PC-9 (cell line): ENCODE measurements at regions not wholly inside any gene's neighbourhood (a gene's known extent, or its start where the extent isn't known, plus 50 kb on each side); places are given as distances from the start of the nearest gene placed in this dataset.
A peak's percentile ranks its signal among the peaks of the same experiment; 100 is the strongest.

ENCODE experiments used
- BruUV-seq: library from RNA; stranded (reverse); fragments of 400-500 nt; replicated peaks from 2 replicates; lab custom pipeline; 2021; lab: Mats Ljungman, UMichigan
- CTCF ChIA-PET: fragments of 300-600 bp; sonication (Branson Sonifier 250); formaldehyde crosslinking; loops from one replicate; lab custom pipeline; 2022; ENCODE audit warnings: antibody characterized with exemption; lab: Charles Lee
- POLR2A ChIA-PET: fragments of 300-600 bp; sonication (Branson Sonifier 250); formaldehyde crosslinking; loops from one replicate; lab custom pipeline; 2022; ENCODE audit warnings: antibody characterized with exemption; ENCODE audit not compliant: unreplicated experiment; lab: Charles Lee
- DNase-seq, 2 experiments: peaks; one replicate each; pipeline versions ENCODE4 v3.0.0 to v3.0.0-alpha.2; 2015 to 2022; ENCODE audit warnings: mixed read lengths in 1 of 2
- H2AFZ ChIP-seq: fragments of 200-600 bp; sonication (generic); 2 replicates; pipeline ENCODE4 v1.8.1; 2017; ENCODE audit warnings: antibody characterized with exemption
- H3F3A ChIP-seq: fragments of 200-600 bp; sonication (generic); 2 replicates; pipeline ENCODE4 v1.8.1; 2017; ENCODE audit warnings: antibody characterized with exemption, mild to moderate bottlenecking, low read depth; ENCODE audit not compliant: insufficient read depth
- H3K27ac ChIP-seq: fragments of 200-600 bp; sonication (generic); 2 replicates; pipeline ENCODE4 v1.6.1; 2016; ENCODE audit warnings: mixed run types
- H3K27me3 ChIP-seq: fragments of 200-600 bp; sonication (generic); 2 replicates; pipeline ENCODE4 v1.6.1; 2016; ENCODE audit warnings: low read depth, mixed run types; ENCODE audit not compliant: insufficient read depth
- H3K36me3 ChIP-seq: fragments of 200-600 bp; sonication (generic); 2 replicates; pipeline ENCODE4 v1.6.1; 2016; ENCODE audit warnings: low read depth, mixed run types
- H3K4me1 ChIP-seq: fragments of 200-600 bp; sonication (generic); replicated peaks from 2 replicates; pipeline ENCODE4 v1.6.1; 2016; ENCODE audit warnings: mixed run types; ENCODE audit not compliant: insufficient read depth
- H3K4me2 ChIP-seq: fragments of 200-600 bp; sonication (generic); 2 replicates; pipeline ENCODE4 v1.6.1; 2017; ENCODE audit warnings: mixed run types
- H3K4me3 ChIP-seq: fragments of 200-600 bp; sonication (generic); 2 replicates; pipeline ENCODE4 v1.6.1; 2016; ENCODE audit warnings: mixed run types
- H3K79me2 ChIP-seq: fragments of 200-600 bp; sonication (generic); 2 replicates; pipeline ENCODE4 v1.6.1; 2017; ENCODE audit warnings: low read depth, mixed run types
- H3K9me2 ChIP-seq: fragments of 200-600 bp; sonication (generic); 2 replicates; pipeline ENCODE4 v1.8.1; 2017; ENCODE audit warnings: mild to moderate bottlenecking; ENCODE audit not compliant: insufficient read depth
- H3K9me3 ChIP-seq: fragments of 200-600 bp; sonication (generic); 2 replicates; pipeline ENCODE4 v1.8.1; 2016; ENCODE audit warnings: low read depth; ENCODE audit not compliant: insufficient read depth
- H4K20me1 ChIP-seq: fragments of 200-600 bp; sonication (generic); 2 replicates; pipeline ENCODE4 v1.8.1; 2017; ENCODE audit not compliant: insufficient read depth
- EZH2 ChIP-seq: fragments of 200-600 bp; sonication (generic); IDR thresholded peaks from 2 replicates; pipeline ENCODE4 v1.8.0; 2017; ENCODE audit warnings: antibody characterized with exemption, low read depth
- intact Hi-C: fragments of 100-400 bp; cut with micrococcal nuclease; formaldehyde crosslinking; loops from one replicate; pipeline ENCODE4 v1.10.0; 2022; ENCODE audit not compliant: unreplicated experiment
- TF ChIP-seq, protein P1 (sequence below): fragments of 200-600 bp; sonication (generic); conservative IDR thresholded peaks from 2 replicates; pipeline ENCODE4 v1.6.1; 2017; ENCODE audit warnings: mixed run types, antibody characterized with exemption, mild to moderate bottlenecking, moderate library complexity

DNA sequence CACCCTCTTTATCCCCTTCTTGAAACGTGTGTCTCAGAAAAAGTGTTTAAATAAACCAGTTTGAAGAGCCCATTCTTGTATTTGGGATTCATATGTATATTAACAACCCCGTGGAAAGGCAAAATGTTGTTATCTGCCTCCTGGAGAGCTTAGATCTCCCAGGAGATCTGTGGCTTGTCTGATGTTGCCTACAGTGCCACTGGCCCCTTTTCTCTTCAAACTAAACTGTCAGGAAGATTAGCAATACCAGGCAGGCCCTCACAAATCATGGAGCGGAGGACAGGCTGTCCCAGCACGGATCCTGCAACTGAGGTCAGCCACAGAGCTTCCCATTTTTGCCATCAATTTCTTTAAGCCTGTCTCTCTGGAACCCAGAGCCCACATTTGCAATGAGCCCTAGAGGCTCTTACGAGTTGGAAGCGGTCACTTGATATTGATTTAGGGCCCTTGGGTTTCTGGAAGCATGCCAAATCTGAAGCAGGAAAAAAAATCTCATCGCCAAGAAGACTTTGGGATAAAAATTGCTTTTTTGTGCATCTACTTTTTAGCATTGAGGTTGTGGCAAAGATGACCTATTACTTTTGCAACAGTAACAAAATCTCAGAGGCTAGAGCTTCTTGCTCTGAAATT is 234.1 kb downstream of the OPA1 start:
- intact Hi-C loops, result no loop called here
- Histone ChIP-seq H3K9me2 (no peaks in the 10 kb centered on the region), H3K4me1 (peaks cover 63% of the 10 kb centered on the region), H3K4me3 (no peak overlapping the region), H3K27ac (peak overlapping the region; percentile 96), H3K9me3 (no peaks in the 10 kb centered on the region; the same call in 1 of the 2 replicates), H2AFZ (no peak overlapping the region), H3F3A (peaks cover 39% of the 10 kb centered on the region), H3K79me2 (no peaks in the 10 kb centered on the region), H3K27me3 (no peaks in the 10 kb centered on the region), H3K4me2 (peak overlapping the region; percentile 69), H3K36me3 (0 out of 2 replicates have a peak, but pooled peaks cover 4% of the 10 kb centered on the region), H4K20me1 (no peaks in the 10 kb centered on the region)
- DNase-seq, result no peak
- CTCF ChIA-PET, result no interaction called here
- POLR2A ChIA-PET, result interaction anchor here (0.7 kb wide), 1 partner anchor 22 kb away, joined by 3 read pairs; no protein-coding TSS in a partner anchor
- no TSS peak for BruUV-seq
- TF ChIP-seq, protein P1, sequence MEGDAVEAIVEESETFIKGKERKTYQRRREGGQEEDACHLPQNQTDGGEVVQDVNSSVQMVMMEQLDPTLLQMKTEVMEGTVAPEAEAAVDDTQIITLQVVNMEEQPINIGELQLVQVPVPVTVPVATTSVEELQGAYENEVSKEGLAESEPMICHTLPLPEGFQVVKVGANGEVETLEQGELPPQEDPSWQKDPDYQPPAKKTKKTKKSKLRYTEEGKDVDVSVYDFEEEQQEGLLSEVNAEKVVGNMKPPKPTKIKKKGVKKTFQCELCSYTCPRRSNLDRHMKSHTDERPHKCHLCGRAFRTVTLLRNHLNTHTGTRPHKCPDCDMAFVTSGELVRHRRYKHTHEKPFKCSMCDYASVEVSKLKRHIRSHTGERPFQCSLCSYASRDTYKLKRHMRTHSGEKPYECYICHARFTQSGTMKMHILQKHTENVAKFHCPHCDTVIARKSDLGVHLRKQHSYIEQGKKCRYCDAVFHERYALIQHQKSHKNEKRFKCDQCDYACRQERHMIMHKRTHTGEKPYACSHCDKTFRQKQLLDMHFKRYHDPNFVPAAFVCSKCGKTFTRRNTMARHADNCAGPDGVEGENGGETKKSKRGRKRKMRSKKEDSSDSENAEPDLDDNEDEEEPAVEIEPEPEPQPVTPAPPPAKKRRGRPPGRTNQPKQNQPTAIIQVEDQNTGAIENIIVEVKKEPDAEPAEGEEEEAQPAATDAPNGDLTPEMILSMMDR, result no peak
- no peak for TF ChIP-seq EZH2

GRCh38 chr3:193827871-193828270 is 234.9 kb downstream of the OPA1 start:
- H3K4me3 ChIP-seq, result no peak overlapping the region
- no peaks in the 10 kb centered on the region for H3K27me3 ChIP-seq
- peak overlapping the region; percentile 96 for H3K27ac ChIP-seq
- no peaks in the 10 kb centered on the region; the same call in 1 of the 2 replicates for H3K9me3 ChIP-seq
- H4K20me1 ChIP-seq, result no peaks in the 10 kb centered on the region
- no peaks in the 10 kb centered on the region for H3K9me2 ChIP-seq
- no peak for TF ChIP-seq EZH2
- TF ChIP-seq, protein P1, result no peak
- H3K4me2 ChIP-seq, result peak overlapping the region; percentile 69
- 0 out of 2 replicates have a peak, but pooled peaks cover 4% of the 10 kb centered on the region for H3K36me3 ChIP-seq
- H3F3A ChIP-seq, result peaks cover 44% of the 10 kb centered on the region
- H3K4me1 ChIP-seq, result peaks cover 70% of the 10 kb centered on the region
- CTCF ChIA-PET, result interaction anchor here (1.0 kb wide), 1 partner anchor 47 kb away, joined by 3 read pairs; no protein-coding TSS in a partner anchor
- POLR2A ChIA-PET, result interaction anchor here (0.6 to 1.0 kb wide), 6 partner anchors 11 to 1380 kb away, joined by 4 to 10 read pairs (median 6); no protein-coding TSS in a partner anchor
- DNase-seq, result no peak
- BruUV-seq, result no TSS peak
- H2AFZ ChIP-seq, result no peak overlapping the region
- no peaks in the 10 kb centered on the region for H3K79me2 ChIP-seq
- intact Hi-C loops, result loop anchor here (1.0 to 2.0 kb wide), 9 partner anchors 12 to 261 kb away; no protein-coding TSS in a partner anchor

DNA sequence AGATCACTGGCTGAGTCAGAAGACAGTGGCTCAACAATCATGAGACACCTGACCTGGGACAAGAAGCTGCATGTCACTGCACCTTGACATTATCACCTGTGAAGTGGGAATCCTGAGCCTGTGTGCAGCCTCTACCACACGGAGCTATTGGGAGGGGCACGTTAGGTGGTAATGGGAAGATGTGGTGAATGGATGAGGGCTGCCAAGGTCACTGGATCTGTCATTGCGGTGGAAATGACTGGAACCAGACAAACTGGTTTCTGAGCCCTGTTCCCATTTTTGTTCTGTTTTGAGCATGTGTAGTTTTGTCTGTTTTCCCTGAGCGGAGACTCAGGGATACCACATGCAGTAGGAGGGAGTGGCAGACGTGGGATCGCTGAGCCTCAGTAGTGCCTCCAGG is 235.5 kb downstream of the OPA1 start:
- BruUV-seq, result no TSS peak
- no peaks in the 10 kb centered on the region for H3K27me3 ChIP-seq
- peak overlapping the region; percentile 69 for H3K4me2 ChIP-seq
- 0 out of 2 replicates have a peak, but pooled peaks cover 4% of the 10 kb centered on the region for H3K36me3 ChIP-seq
- H3K4me3 ChIP-seq, result 0 out of 2 replicates have a peak overlapping the region, but pooled peaks have one; percentile 0
- peak; percentile 77 to 93 for DNase-seq
- H3K4me1 ChIP-seq, result peaks cover 76% of the 10 kb centered on the region
- no peaks in the 10 kb centered on the region for H3K9me2 ChIP-seq
- TF ChIP-seq, protein P1, result no peak
- no peak for TF ChIP-seq EZH2
- H3K9me3 ChIP-seq, result no peaks in the 10 kb centered on the region; the same call in 1 of the 2 replicates
- intact Hi-C loops, result loop anchor here (1.0 to 2.0 kb wide), 9 partner anchors 12 to 261 kb away; no protein-coding TSS in a partner anchor
- H3K27ac ChIP-seq, result peak overlapping the region; percentile 96
- peaks cover 44% of the 10 kb centered on the region for H3F3A ChIP-seq
- ChIA-PET CTCF (interaction anchor here (0.7 to 1.2 kb wide), 3 partner anchors 9 to 47 kb away, joined by 3 read pairs; no protein-coding TSS in a partner anchor), POLR2A (interaction anchor here (0.6 to 1.0 kb wide), 6 partner anchors 12 to 1379 kb away, joined by 4 to 10 read pairs (median 6); no protein-coding TSS in a partner anchor)
- H2AFZ ChIP-seq, result no peak overlapping the region
- H4K20me1 ChIP-seq, result no peaks in the 10 kb centered on the region
- no peaks in the 10 kb centered on the region for H3K79me2 ChIP-seq
